IMR-90 (cell line): ENCODE measurements at regions not wholly inside any gene's neighbourhood (a gene's known extent, or its start where the extent isn't known, plus 50 kb on each side); places are given as distances from the start of the nearest gene placed in this dataset.
A peak's percentile ranks its signal among the peaks of the same experiment; 100 is the strongest.

Experiments used
- ATAC-seq: fragments of 200-7000 bp; cut with Tn5 transposase; 2 replicates; pipeline ENCODE4 v1.9.1; 2020; ENCODE audit warnings: low read depth, mild to moderate bottlenecking, moderate library complexity
- BruUV-seq: library from RNA; stranded (reverse); fragments of 400-500 nt; replicated peaks from 2 replicates; lab custom pipeline; 2021; lab: Mats Ljungman, UMichigan
- CTCF ChIA-PET: fragments of 300-600 bp; formaldehyde crosslinking; extraction: SDS; loops from one replicate; lab custom pipeline; 2021; ENCODE audit warnings: antibody characterized with exemption; lab: Yijun Ruan, JAX
- POLR2A ChIA-PET: fragments of 300-600 bp; sonication (Branson Sonifier 250); formaldehyde crosslinking; loops from one replicate; lab custom pipeline; 2022; ENCODE audit warnings: antibody characterized with exemption; ENCODE audit not compliant: unreplicated experiment; lab: Charles Lee
- DNase-seq: peaks from one replicate; pipeline ENCODE4 v3.0.0; 2013
- H2AFZ ChIP-seq: replicated peaks from 2 replicates; pipeline ENCODE3; 2013; ENCODE audit warnings: low read length, mild to moderate bottlenecking; ENCODE audit not compliant: poor library complexity
- H2AK5ac ChIP-seq: 2 replicates; pipeline ENCODE4 v1.6.1; 2013; ENCODE audit warnings: low read depth, low read length, inconsistent platforms
- H2AK9ac ChIP-seq: replicated peaks from 2 replicates; pipeline ENCODE3; 2013; ENCODE audit warnings: mild to moderate bottlenecking, low read depth, low read length, moderate library complexity; ENCODE audit not compliant: poor library complexity
- H2BK120ac ChIP-seq: 2 replicates; pipeline ENCODE4 v1.6.1; 2013; ENCODE audit warnings: low read depth, low read length, inconsistent platforms
- H2BK15ac ChIP-seq: 3 replicates; pipeline ENCODE4 v1.6.1; 2013; ENCODE audit warnings: low read depth, low read length, inconsistent platforms
- H2BK20ac ChIP-seq: 2 replicates; pipeline ENCODE4 v1.6.1; 2013; ENCODE audit warnings: low read depth, mild to moderate bottlenecking, inconsistent platforms, low read length, moderate library complexity
- H2BK5ac ChIP-seq: 2 replicates; pipeline ENCODE4 v1.6.1; 2013; ENCODE audit warnings: mild to moderate bottlenecking, low read depth, low read length, inconsistent platforms; ENCODE audit not compliant: poor library complexity, severe bottlenecking
- H3K14ac ChIP-seq: replicated peaks from 2 replicates; pipeline ENCODE4 v1.6.1; 2013; ENCODE audit warnings: low read depth, low read length, inconsistent platforms
- H3K18ac ChIP-seq: 2 replicates; pipeline ENCODE4 v1.6.1; 2013; ENCODE audit warnings: low read depth, low read length, control low read depth
- H3K23ac ChIP-seq: 2 replicates; pipeline ENCODE4 v1.6.1; 2013; ENCODE audit warnings: low read depth, low read length, inconsistent platforms
- H3K27ac ChIP-seq: 2 replicates; pipeline ENCODE4 v1.5.1; 2013; ENCODE audit warnings: mild to moderate bottlenecking, control low read depth, low read length; ENCODE audit not compliant: insufficient read depth
- H3K27me3 ChIP-seq: 2 replicates; pipeline ENCODE4 v1.6.1; 2013; ENCODE audit warnings: low read length; ENCODE audit not compliant: control insufficient read depth, insufficient read depth
- H3K36me3 ChIP-seq: 2 replicates; pipeline ENCODE4 v1.6.1; 2013; ENCODE audit warnings: low read length, mixed read lengths; ENCODE audit not compliant: control insufficient read depth, insufficient read depth
- H3K4ac ChIP-seq: 2 replicates; pipeline ENCODE4 v1.6.1; 2013; ENCODE audit warnings: low read depth, low read length, inconsistent platforms
- H3K4me1 ChIP-seq: 2 replicates; pipeline ENCODE4 v1.6.1; 2013; ENCODE audit warnings: low read length, mixed read lengths; ENCODE audit not compliant: control insufficient read depth, insufficient read depth
- H3K4me2 ChIP-seq: 2 replicates; pipeline ENCODE4 v1.6.1; 2013; ENCODE audit warnings: low read depth, mild to moderate bottlenecking, control low read depth, low read length, moderate library complexity
- H3K4me3 ChIP-seq: 2 replicates; pipeline ENCODE4 v1.5.1; 2013; ENCODE audit warnings: low read depth, mild to moderate bottlenecking, control low read depth, low read length, moderate library complexity; ENCODE audit not compliant: insufficient read depth
- H3K56ac ChIP-seq: 2 replicates; pipeline ENCODE4 v1.6.1; 2013; ENCODE audit warnings: low read length, inconsistent platforms; ENCODE audit not compliant: insufficient read depth; ENCODE audit errors: extremely low read depth
- H3K79me1 ChIP-seq, 2 experiments: 2 replicates each; pipeline ENCODE4 v1.6.1; 2013; ENCODE audit warnings: low read length in 2 of 2, inconsistent platforms in 1 of 2, low read depth in 1 of 2
- H3K9ac ChIP-seq: 2 replicates; pipeline ENCODE4 v1.6.1; 2013; ENCODE audit warnings: low read depth, low read length, control low read depth
- H3K9me1 ChIP-seq: 2 replicates; pipeline ENCODE4 v1.6.1; 2013; ENCODE audit warnings: low read length, inconsistent platforms; ENCODE audit not compliant: insufficient read depth
- H3K9me3 ChIP-seq: 2 replicates; pipeline ENCODE4 v1.6.1; 2013; ENCODE audit warnings: low read length; ENCODE audit not compliant: control insufficient read depth, insufficient read depth
- H4K20me1 ChIP-seq: 2 replicates; pipeline ENCODE4 v1.6.1; 2013; ENCODE audit warnings: low read length, inconsistent platforms; ENCODE audit not compliant: insufficient read depth
- H4K5ac ChIP-seq: 2 replicates; pipeline ENCODE4 v1.6.1; 2013; ENCODE audit warnings: mild to moderate bottlenecking, low read depth, low read length, control low read depth
- H4K8ac ChIP-seq, 2 experiments: 2 replicates each; pipeline ENCODE4 v1.6.1; 2013; ENCODE audit warnings: low read depth in 2 of 2, low read length in 2 of 2, control low read depth in 1 of 2, inconsistent platforms in 1 of 2
- H4K91ac ChIP-seq: 2 replicates; pipeline ENCODE4 v1.6.1; 2013; ENCODE audit warnings: low read depth, low read length, inconsistent platforms; ENCODE audit not compliant: insufficient read depth
- ELK1 ChIP-seq: fragments of 150-350 bp; IDR thresholded peaks from 2 replicates; pipeline ENCODE4 v1.6.1; 2016; ENCODE audit warnings: low read depth, mild to moderate bottlenecking, low read length, moderate library complexity, borderline replicate concordance
- MAZ ChIP-seq: IDR thresholded peaks from 2 replicates; pipeline ENCODE4 v1.6.1; 2012; ENCODE audit warnings: low read depth, mild to moderate bottlenecking, low read length, improper control_type of control experiment, moderate library complexity, borderline replicate concordance
- NFE2L2 ChIP-seq: fragments of 150-350 bp; IDR thresholded peaks from 2 replicates; pipeline ENCODE4 v1.6.1; 2016; ENCODE audit warnings: low read depth, mild to moderate bottlenecking, low read length
- WGBS, 2 experiments: methylation state at CpG; one replicate each; pipeline versions ENCODE4 v1.1.5 to v1.1.7; 2013; ENCODE audit warnings: missing lambda C conversion rate in 2 of 2; ENCODE audit not compliant: insufficient read length in 1 of 2; ENCODE audit errors: extremely low coverage in 2 of 2; 5-methylcytosine and 5-hydroxymethylcytosine counted together
- dilution Hi-C: fragments of 300-500 bp; cut with HindIII; formaldehyde crosslinking; loops from one replicate; pipeline ENCODE4 v1.14.3; 2018; ENCODE audit warnings: low sequenced_read_pairs; ENCODE audit not compliant: unreplicated experiment
- in situ Hi-C: fragments of 300-500 bp; cut with MboI; formaldehyde crosslinking; loops from 3 replicates; pipeline ENCODE4 v1.14.3; 2019; ENCODE audit warnings: low sequenced_read_pairs, inconsistent platforms, mixed read lengths
- intact Hi-C: fragments of 100-400 bp; cut with micrococcal nuclease; formaldehyde crosslinking; loops from 2 replicates; pipeline ENCODE4 v1.10.0; 2022

GRCh38 chr2:217742276-217742675 lies 260.5 kb downstream of the TNS1 start:
- no peak overlapping the region for H3K4me3 ChIP-seq
- no peak overlapping the region for H3K9ac ChIP-seq
- no peak overlapping the region for H2BK20ac ChIP-seq
- H2BK120ac ChIP-seq, result no peak overlapping the region
- no peak overlapping the region for H2AK9ac ChIP-seq
- H3K4me1 ChIP-seq, result peaks cover 7% of the 10 kb centered on the region
- no peak overlapping the region for H3K56ac ChIP-seq
- in situ Hi-C loops (no loop called here), intact Hi-C loops (no loop called here), dilution Hi-C loops (no loop called here)
- no peak for TF ChIP-seq MAZ
- TF ChIP-seq NFE2L2, result peak; percentile 21; the same call in 1 of the 2 replicates
- TF ChIP-seq ELK1, result no peak
- no peak overlapping the region for H3K4ac ChIP-seq
- H4K8ac ChIP-seq, result no peak overlapping the region
- CTCF ChIA-PET, result no interaction called here
- WGBS, 2 experiments, result no CpG with 5 or more reads among the region's 4 CpGs
- H3K4me2 ChIP-seq, result no peak overlapping the region
- no peak overlapping the region for H2BK5ac ChIP-seq
- no peaks in the 10 kb centered on the region for H3K36me3 ChIP-seq
- BruUV-seq, result no TSS peak
- H3K79me1 ChIP-seq, result no peaks in the 10 kb centered on the region
- no peak overlapping the region for H4K91ac ChIP-seq
- H2AK5ac ChIP-seq, result 0 out of 2 replicates have a peak overlapping the region, but pooled peaks have one; percentile 7
- H3K9me1 ChIP-seq, result peaks cover 4% of the 10 kb centered on the region; the same call in 1 of the 2 replicates
- H4K5ac ChIP-seq, result no peak overlapping the region
- H3K23ac ChIP-seq, result no peak overlapping the region; the same call in 1 of the 2 replicates
- DNase-seq (no peak), ATAC-seq (no peak)
- no peak overlapping the region for H3K14ac ChIP-seq
- no peak overlapping the region for H3K18ac ChIP-seq
- no peaks in the 10 kb centered on the region for H3K27me3 ChIP-seq
- H4K20me1 ChIP-seq, result no peaks in the 10 kb centered on the region
- H2BK15ac ChIP-seq, result no peak overlapping the region
- peaks cover 2% of the 10 kb centered on the region; the same call in 1 of the 2 replicates for H3K9me3 ChIP-seq
- no peak overlapping the region for H2AFZ ChIP-seq
- no peak overlapping the region for H3K27ac ChIP-seq
- POLR2A ChIA-PET, result no interaction called here
